Adipose tissue (tissue), 3 donors: ENCODE measurements at regions not wholly inside any gene's neighbourhood (a gene's known extent, or its start where the extent isn't known, plus 50 kb on each side); places are given as distances from the start of the nearest gene placed in this dataset.
"Not testable (repeated sequence)": the region's sequence is repeated elsewhere in the genome, so short reads cannot be mapped to it uniquely, and the experiment has no call there.

Experiments used
- H3K27ac ChIP-seq: one replicate; pipeline ENCODE4 v1.5.1; 2013; ENCODE audit warnings: low read depth, low read length
- WGBS, 3 donors: extraction: QIAGEN DNeasy Blood & Tissue Kit; methylation state at CpG; one replicate each; pipeline ENCODE4 v1.1.7; 2013; 5-methylcytosine and 5-hydroxymethylcytosine counted together
- donor health status: healthy with polysubstance abuse.
- donor health status: Bipolar disorder and iron deficiency.
- donor health status: healthy.

DNA sequence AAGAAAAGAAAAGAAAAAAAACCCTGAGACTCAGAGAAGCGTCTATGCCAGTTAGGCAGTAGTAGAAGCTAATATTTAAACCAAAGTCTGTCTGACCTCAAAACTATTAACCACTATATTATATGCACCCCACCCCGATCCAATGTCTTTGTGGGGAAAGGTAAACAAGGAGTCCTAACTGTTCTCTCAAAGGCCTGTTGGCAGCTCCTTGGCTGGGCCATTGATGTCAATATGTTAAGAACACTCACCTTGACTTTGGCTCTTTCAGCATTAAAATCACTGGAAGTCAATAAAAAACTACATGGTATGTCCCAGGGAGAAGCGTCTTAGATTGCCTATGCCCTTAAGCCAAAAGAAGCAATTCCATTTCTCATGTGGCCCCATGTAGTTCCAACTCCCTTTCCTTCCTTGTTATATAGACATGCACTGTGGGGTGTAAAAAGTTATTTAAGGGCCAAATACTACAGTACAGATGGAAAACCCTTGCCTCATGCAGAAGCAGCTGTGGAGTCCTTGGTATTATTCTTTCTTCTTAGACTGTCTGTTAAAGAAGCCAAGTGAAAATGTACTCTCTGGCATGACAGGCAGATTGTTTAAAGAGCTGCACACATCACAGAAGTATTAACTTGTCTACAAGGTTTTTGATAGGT, 308.6 kb upstream of the RPS23 start:
- 28 to 84% (median 75%) methylated on average over 3 of the region's 3 CpGs for WGBS, 3 donors
- H3K27ac ChIP-seq = no peak overlapping the region

DNA sequence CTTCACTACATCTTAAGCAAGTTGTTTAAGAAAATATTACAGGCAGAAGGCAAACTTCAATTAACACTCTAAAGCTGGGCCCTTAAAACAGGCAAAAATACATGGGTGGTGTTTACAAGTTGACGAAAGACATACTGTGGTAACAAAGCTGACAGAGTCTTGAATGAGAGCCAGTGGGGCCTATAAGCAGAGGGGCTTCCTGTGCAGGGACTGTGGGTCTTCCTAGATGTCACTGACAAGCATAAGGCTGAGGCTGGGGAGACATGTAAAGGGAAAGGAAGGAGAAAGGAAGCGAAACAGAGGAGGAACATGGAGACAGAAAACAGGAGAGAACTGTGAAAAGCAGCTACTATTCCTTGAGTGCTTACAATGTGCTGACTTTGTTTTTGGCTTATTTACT, 308.0 kb upstream of the RPS23 start:
- WGBS, 3 donors = 71 to 74% (median 71%) methylated on average over 2 of the region's 2 CpGs
- H3K27ac ChIP-seq = no peak overlapping the region

DNA sequence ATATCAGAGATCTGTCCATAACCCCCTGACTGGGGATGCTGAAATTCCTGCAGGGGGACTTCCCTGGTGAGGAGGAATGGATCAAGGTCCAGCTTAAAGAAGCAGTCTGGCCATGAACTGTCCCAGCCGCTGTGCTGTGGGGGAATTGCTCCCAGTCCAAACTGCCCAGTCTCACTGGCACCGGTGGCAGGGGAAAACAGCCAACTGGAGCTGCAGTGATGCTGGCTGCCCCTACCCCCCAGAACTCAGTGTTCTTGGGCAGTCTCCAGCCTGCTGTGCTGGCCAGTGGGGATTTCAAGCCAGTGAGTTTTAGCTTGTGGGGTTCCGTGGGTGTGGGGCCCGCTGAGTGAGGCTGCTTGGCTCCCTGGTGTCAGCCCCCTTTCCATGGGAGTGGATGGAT, 306.5 kb upstream of the RPS23 start:
- 90 to 97% (median 93%) methylated on average over 4 of the region's 4 CpGs for WGBS, 3 donors
- no peak overlapping the region for H3K27ac ChIP-seq

DNA sequence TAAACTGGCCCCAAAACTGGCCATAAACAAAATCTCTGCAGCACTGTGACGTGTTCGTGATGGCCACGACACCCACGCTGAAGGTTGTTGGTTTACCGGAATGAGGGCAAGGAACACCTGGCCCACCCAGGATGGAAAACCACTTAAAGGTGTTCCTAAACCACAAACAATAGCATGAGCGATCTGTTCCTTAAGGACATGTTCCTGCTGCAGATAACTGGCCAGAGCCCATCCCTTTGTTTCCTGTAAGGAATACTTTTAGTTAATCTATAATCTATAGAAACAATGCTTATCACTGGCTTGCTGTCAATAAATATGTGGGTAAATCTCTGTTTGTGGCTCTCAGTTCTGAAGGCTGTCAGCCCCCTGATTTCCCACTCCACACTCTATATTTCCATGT, 305.2 kb upstream of the RPS23 start:
- 91 to 98% (median 92%) methylated on average over 6 of the region's 6 CpGs for WGBS, 3 donors
- H3K27ac ChIP-seq = not testable (repeated sequence)

DNA sequence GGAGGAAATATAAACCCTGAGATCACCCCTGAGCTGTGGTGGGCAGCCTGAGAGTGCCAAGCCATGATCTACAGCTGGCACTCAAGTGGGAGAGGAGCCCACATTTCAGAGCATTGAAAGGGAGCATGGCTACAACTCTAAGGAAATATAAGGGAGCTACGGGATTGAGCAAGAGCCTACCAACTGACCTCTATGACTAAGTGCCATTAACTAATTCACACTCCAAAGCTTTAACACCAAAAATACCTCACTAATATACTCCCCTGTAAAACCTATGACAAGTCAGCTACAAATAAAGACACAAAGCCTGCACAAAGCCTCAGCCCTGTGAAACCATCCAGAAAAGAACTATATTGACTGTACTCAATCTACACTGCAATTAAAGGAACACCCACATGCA, 286.8 kb upstream of the RPS23 start:
- WGBS, 3 donors = 94 to 95% (median 94%) methylated on average over 1 of the region's 1 CpG
- H3K27ac ChIP-seq = no peak overlapping the region

DNA sequence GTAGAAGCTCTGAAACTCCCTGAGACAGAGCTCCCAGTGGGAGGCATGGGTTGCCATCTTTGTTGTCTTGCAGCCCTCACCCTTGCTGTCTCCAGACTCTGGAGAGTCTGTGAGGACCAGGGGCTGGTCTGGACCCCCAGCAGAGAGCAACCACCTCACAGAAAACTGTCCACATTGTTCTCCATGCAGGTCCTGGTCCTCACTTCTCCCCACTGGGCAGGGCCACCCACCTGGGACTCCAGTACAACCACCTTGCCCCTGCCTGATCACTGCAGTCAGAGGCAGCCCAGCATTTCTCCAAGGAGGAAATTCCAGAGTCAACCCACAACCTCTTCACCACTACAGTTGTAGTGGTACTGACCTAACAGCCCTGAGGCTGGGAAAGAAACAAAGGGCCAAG, 285.6 kb upstream of the RPS23 start:
- H3K27ac ChIP-seq = no peak overlapping the region

DNA sequence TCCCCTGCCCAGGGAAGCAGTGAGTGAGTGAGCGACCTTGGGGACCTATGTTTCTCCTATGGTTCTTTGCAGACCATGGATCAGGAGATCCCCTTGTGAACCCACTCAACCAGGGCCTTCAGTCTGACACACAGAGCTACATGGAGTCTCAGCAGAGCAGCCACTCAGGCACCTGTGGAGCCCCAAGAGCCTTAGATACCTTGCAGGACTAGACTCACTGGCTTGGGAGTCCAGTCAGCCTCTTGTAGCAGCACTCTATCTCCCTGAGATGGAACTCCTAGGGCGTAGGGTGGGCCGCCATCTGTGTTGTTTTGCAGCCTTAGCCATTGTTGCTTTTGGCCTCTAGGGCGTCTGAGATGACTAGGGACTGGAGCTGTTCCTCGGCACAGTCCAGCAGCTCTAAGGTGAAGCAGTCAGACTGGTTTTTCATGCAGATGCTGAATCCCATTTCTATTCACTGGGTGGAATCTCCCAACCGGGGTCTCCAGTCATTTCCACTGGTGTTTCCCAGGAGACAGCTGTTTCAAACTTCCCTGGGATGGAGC, 284.6 kb upstream of the RPS23 start:
- H3K27ac ChIP-seq = no peak overlapping the region
- WGBS, 3 donors = 82 to 93% (median 92%) methylated on average over 6 of the region's 6 CpGs

DNA sequence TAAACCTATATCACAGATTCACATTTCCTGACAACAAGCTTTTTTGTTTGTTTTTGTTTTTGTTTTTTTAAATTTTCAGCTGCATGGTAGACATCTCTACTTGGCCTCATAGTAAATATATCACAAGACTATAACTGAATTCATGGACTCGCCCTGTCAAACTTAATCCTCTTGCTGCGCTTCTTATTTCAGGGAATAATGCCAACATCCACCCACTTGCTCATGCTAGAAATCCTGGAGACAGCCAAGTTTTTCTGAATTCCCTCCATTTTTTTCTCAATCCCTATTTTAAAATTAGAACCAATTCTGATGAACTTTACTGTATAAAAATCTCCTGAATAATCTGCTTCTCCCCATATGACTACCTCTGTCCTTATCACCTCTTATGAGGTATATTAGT, 283.6 kb upstream of the RPS23 start:
- 52 to 84% (median 69%) methylated on average over 2 of the region's 2 CpGs for WGBS, 3 donors
- no peak overlapping the region for H3K27ac ChIP-seq

DNA sequence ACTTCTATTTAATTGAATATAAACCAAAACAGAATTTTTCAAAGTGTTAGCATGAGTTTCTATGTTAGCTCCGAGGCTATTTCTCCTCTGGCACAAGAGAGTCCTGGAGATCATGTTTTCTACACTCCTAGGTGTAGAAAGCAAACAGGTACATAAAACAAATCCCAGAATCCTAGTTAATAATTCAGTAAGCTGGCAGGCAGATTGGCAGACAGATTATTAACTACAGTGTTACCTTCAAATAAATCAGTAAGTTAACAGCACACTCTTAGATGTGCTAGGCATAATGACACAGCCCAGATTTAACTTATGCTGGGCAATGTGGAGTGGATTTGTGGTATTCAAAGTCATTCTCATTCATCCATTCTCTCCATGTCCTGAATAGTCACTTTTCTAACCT, 282.8 kb upstream of the RPS23 start:
- H3K27ac ChIP-seq = no peak overlapping the region
- WGBS, 3 donors = 24 to 84% (median 74%) methylated on average over 1 of the region's 1 CpG

DNA sequence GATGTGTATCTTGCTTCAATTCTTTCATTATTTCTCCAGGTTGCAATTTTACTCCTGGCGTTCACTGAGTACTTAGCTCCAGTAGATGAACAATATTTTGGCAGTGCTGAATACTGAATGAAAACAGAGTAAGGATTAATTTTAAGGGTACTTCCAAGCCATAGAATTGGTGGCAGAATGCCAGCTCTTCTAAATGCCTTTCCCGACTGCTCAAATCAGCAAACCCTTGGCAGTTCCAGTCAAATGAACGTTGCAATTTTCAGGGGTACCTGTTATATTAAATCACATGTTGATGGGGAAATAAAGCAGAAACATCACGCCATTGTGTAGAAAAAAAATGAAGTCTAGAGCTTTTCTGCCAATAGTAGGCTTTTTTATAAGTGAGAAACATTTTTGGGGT, 282.4 kb upstream of the RPS23 start:
- H3K27ac ChIP-seq = no peak overlapping the region
- 54 to 76% (median 74%) methylated on average over 4 of the region's 4 CpGs for WGBS, 3 donors

DNA sequence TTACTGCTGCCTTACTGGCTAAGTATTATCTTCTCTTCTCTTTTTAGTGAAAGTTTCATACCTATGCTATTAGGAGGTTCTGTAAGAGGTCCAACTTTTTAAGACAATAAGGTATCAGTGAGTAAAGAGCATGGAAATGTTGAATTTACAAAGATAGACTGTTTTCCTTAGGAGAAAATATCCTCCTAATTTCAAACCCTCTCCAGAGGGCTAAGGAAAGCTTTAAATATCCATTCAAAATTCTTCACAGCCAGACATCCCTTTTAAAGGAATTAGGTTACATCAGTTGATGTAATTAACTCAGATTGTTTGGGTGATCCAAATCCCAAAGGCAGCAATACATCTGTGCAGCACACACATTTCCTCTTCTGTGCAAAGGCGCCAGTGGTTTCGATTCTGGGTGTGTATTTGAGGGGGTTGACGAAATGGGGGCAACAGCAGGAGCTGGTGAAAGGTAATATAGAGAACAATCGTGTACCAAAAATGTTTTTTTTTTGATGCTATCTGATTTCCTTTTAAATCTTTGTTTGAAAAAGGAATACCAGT, 273.8 kb upstream of the RPS23 start:
- WGBS, 3 donors = 65 to 75% (median 71%) methylated on average over 4 of the region's 4 CpGs

DNA sequence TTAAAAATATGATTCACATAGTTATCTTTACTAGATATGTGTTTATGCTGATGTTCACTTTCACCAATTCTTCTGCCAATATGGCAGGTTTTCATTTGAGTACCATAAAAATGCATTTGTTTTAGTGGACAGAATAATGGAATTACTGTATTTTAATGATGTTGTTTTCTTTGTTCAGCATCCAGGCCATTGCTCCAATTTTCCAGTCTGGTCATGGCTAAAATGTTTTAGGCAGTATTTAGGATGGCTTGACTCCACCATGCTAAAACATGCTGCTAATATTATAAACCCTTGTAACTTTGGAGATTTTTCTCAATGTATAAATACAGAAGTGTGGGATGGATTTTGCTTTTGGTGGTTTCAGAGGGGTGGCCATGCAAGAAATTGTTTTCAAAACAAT, 273.0 kb upstream of the RPS23 start:
- H3K27ac ChIP-seq = no peak overlapping the region

More for the DNA sequence above, 273.8 kb upstream of the RPS23 start:
- H3K27ac ChIP-seq = no peak overlapping the region

DNA sequence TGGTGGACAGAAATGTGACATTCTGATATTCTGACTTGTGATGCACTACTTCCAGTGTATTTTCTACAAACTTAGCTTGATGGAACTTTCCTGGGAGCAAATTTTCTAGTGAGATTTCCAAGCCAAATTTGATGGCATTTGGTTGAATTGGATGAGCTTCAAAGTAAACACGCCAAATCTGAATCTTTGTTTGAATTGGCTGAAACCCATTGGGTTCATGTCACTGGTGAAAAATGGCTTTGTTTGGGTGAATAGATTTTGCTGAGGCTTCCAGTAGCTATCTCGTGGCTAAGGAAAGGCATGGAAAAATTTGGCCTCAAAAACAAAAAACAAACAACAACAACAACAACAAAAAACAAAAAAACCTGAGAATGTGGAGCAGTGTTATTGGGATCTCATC, 271.1 kb upstream of the RPS23 start:
- H3K27ac ChIP-seq = no peak overlapping the region
- WGBS, 3 donors = 26 to 59% (median 52%) methylated on average over 2 of the region's 2 CpGs

DNA sequence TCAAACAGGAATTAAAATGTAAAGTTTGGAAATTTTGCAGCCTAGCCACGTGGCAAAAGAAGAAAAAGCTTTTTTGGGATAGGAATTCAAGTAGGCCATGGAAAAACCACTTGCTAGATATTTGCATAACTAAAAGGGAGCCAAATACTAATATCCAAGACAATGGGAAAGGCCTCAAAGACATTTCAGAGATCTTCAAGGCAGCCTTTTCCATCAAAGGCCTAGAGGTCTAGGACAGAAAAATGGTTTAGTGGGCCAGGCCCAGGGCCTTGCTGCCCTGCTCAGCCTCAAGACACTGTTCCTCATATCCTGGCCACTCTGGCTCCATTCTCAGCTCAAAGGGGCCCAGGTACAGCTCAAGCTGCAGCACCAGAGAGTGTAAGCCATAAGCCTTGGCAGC, 265.9 kb upstream of the RPS23 start:
- no peak overlapping the region for H3K27ac ChIP-seq
- WGBS, 3 donors = 52 to 76% (median 73%) methylated on average over 1 of the region's 1 CpG

DNA sequence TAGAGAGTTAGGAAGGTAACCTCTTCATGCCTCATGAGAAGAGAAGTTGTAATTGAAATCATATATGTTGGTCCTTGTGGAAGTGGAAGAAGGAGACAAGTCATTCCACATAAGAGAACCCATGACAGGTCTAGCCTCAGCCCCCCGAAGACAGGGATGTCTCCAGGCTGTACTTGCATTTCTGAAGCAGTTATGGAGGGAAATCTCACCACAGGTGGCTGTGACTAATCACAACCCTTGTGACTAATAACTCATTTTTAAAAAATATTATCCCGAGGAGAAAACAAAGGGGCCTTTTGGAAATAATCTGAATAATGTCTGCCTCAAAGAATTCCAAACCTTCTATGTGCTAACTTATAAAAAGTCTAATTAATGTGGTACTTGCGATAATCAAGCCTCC, 262.1 kb upstream of the RPS23 start:
- 78 to 93% (median 89%) methylated on average over 3 of the region's 3 CpGs for WGBS, 3 donors
- no peak overlapping the region for H3K27ac ChIP-seq

DNA sequence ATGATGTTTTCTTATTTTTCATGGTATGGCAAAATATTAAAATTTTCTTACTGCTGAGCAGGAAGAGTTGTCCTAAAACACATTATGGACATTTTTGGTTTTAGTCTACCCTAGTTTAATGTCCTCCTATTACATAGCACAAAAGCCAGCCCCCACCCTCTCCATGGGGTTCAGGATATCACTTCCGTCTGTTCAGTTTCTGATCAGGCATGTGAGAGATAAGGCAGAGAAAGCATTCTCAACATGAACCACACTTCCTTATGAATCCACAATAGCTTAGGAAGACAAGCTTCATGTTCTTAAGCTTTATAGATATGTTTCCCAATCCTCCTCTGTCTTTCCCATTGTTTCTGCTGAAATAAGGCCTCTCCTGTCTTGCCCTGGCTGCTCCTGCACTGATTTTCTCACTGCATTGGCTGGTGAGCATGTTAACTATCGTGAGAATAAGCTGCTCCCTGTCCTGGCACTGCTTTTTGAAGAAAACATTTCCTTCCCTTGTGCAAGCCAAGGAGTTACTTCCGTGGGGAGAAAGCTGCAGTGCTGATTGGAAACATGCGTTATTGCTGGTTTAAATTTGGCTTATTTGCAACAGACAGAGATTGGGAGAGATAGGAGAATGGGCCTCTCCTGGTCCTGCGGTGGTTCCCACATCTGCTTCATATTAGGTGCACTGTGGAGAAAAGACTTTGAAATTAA, 260.3 kb upstream of the RPS23 start:
- 37 to 62% (median 49%) methylated on average over 5 of the region's 5 CpGs for WGBS, 3 donors
- no peak overlapping the region for H3K27ac ChIP-seq

DNA sequence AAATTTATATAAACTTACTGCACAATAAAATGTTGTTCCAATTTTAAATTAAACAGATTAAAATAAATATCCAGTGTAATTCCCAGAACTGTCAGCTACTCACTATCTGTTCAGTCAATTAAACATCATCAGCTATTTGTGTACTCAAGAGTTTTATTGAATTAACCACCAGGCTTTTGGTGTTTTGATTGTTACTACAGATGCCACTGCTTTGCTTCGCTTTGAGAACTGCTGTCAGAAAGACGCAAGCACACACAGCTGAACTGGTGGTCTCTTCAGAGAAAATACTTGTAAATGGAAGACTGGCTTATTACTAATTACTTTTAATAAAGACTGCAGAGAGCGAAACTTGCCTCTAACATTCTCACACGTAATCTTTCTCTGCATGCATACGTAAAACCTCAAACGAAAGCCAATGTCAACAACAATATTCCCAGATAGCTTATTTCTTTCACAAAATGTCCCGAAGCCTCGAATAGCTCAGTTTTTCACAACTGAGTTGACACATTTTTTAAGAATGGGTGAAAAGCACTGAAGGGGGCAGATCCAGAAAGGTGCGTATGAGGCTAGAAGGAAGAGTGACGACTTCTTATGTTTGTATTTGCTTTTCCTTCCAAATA, 259.6 kb upstream of the RPS23 start:
- H3K27ac ChIP-seq = no peak overlapping the region
- WGBS, 3 donors = 69 to 94% (median 94%) methylated on average over 10 of the region's 10 CpGs

DNA sequence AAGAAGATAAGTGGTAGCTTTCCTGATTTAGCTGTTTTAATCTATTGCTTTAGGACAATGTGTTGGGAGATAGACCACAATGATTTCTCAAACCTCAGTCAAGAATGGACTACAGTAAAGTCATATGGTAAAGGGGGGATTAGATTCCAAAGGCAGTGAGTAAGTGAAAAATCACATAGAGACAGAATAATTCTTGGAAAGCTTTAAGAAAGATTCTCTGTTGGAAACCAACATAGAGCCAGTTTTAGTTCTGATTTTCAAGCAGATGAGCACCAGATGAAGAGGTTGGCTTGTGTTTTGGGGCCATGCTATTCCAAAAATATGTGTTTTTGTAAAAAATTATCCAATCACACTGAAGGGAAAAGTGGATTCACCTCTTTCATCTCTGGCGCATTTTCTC, 256.8 kb upstream of the RPS23 start:
- H3K27ac ChIP-seq = no peak overlapping the region
- WGBS, 3 donors = 63 to 97% (median 89%) methylated on average over 1 of the region's 1 CpG

DNA sequence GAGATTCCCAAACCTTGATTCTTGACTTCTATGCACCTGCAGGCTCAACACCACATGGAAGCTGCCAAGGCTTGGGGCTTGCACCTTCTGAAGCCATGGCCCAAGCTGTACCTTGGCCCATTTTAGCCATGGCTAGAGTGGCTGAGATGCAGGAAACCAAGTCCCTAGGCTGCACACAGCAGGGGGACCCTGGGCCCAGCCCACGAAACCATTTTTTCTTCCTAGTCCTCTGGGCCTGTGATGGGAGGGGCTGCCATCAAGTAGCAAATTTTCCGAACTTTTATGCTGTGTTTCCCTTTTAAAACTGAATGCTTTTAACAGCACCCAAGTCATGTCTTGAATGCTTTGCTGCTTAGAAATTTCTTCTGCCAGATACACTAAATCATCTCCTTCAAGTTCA, 253.9 kb upstream of the RPS23 start:
- H3K27ac ChIP-seq = not testable (repeated sequence)
- 82 to 94% (median 88%) methylated on average over 2 of the region's 2 CpGs for WGBS, 3 donors

DNA sequence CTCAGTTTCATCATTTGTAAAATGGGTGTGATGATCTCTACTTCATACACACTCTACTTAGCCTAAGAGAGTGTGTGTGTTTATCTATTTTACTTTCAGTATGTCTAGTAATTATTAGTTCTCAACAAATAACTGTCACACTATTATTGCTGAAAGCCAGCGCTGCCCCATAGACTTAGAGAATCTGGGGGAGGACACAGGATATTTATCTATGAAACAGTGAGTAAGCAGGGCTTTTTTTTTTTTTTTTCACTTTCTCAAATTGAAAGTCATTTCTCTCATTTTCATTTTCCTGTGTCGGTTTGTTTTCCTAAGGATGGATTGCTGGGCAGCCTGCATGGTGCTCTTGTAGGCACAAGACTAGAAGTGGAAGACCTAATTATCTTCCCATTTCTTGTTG, 248.4 kb upstream of the RPS23 start:
- no peak overlapping the region for H3K27ac ChIP-seq

More for the DNA sequence above, 248.4 kb upstream of the RPS23 start:
- WGBS, 3 donors = 75 to 88% (median 79%) methylated on average over 2 of the region's 2 CpGs
